HG02870 (cell line): ENCODE measurements at regions not wholly inside any gene's neighbourhood (a gene's known extent, or its start where the extent isn't known, plus 50 kb on each side); places are given as distances from the start of the nearest gene placed in this dataset.
A peak's percentile ranks its signal among the peaks of the same experiment; 100 is the strongest.

Experiments
- ATAC-seq: cut with Tn5 transposase; IDR thresholded peaks from one replicate; pipeline ENCODE4 v1.9.1; 2021; ENCODE audit warnings: mild to moderate bottlenecking, moderate library complexity; ENCODE audit not compliant: unreplicated experiment

- no peak for ATAC-seq
These were observed 113.0 kb upstream of the TFAP2D start for GRCh38 chr6:50600280-50600679.

GRCh38 chr6:50602292-50602691 is 111.0 kb upstream of the TFAP2D start:
- ATAC-seq = peak; percentile 55

- ATAC-seq = no peak
These were observed 104.9 kb upstream of the TFAP2D start for GRCh38 chr6:50608421-50608820.

DNA sequence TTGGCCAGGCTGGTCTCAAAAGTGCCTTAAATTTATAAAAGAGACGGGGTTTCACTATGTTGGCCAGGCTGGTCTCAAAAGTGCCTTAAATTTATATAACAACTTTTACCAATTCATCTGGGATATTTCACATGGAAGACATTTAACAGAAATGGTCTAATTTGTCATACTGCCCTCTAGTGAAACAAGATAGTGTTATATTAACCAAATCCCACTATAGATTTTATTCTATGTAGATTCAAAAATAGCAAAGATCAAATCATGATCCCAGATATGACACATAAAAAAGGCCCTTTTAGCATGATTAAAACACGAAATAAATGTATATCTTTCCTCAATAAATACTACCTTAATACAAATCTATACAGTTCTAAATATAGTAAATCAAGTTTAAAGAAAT is 102.8 kb upstream of the TFAP2D start:
- no peak for ATAC-seq

DNA sequence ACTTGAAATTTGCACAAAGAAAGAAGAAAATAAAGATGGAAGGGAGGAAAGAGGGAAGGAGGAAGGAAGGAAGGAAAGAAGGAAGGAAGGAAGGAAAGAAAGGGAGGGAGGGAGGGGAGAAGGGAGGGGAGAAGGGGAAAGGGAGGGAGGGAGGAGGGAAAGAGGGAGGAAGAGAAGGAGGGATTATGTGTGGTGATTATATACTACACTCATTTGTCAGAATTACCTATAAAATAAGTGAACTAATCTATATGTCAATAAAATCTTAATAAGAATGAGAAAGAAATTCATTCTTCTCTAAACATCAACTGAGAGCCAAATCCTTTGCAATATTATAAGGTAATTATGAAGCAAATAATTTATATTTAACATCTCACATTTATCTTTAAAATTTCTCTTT is 77.9 kb upstream of the TFAP2D start:
- no peak for ATAC-seq

DNA sequence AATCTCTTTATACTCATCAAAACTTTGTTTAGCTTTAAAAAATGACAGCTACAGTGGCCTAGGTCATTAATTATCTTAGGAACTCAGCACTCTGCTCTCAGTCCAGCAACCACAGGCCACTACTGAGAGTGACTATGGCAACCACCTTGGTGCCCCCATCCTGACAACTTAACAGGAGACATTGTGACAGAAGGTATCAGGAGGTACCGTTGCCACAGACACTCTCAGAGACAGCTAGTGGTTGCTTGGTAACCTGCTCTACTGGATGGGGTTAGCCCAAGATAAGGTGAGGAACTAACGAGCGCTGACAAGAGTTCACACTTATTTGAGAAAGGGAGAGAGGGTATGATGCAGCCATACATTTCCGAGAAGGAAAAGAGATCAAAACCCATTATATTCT is 76.1 kb upstream of the TFAP2D start:
- no peak for ATAC-seq

DNA sequence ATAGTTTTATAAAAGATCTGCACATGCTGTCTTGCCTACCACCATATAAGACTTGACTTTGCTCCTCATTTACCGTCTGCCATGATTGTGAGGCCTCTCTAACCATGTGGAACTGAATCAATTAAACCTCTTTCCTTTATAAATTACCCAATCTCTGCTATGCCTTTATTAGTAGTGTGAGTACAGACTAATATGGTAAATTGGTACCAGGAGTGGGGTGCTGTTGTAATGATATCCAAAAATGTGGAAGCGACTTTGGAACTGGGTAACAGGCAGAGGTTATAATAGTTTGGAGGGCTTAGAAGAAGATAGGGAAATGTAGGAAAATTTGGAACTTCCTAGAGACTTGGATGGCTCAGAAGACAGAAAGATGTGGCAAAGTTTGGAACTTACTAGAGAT is 64.2 kb upstream of the TFAP2D start:
- ATAC-seq = no peak

DNA sequence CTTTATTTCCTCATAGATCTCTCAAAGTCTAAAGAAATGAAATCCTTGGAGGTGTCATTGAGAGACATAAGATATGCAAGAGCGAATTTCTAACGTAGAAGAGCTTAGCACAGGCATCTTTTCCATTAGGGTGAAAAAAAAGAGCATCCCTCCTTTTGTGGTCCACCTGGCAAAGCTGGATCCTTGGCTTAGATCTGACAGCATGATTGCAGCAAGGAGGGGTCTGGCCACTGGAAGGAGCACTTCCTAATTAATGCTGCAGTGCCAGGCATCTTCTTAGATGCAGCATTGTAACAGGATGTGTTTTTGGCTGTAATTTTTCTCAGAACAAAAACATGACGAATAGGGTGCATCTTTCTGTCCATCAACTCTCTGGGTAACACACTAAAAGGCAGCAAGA is 60.1 kb upstream of the TFAP2D start:
- no peak for ATAC-seq

- no peak for ATAC-seq
These were observed 59.2 kb upstream of the TFAP2D start for GRCh38 chr6:50654155-50654554.

GRCh38 chr6:50655848-50656453 is 57.4 kb upstream of the TFAP2D start:
- peak; percentile 71 for ATAC-seq

- no peak for ATAC-seq
These were observed 55.8 kb upstream of the TFAP2D start for GRCh38 chr6:50657513-50657912.

- no peak for ATAC-seq
These were observed 54.8 kb upstream of the TFAP2D start for GRCh38 chr6:50658561-50658960.

DNA sequence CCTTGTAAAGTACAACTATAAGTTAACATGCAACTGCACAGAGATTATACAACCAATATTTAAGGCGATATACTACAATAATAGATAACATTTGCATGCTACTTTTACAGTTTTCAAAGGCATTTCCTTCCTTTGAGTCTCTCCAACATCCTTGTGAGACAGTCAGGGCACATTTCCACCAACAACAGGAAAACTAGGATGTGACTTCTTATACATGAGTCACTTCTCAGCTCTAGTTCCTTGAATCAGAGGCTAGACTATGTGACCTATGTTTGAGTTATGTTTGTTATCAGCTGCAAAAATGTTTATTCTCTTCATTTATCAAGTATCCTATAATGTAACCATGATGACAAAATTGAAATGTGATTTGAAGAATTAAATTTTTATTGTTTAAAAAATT is 51.7 kb upstream of the TFAP2D start:
- no peak for ATAC-seq
